GM06990 (cell line): ENCODE measurements at regions not wholly inside any gene's neighbourhood (a gene's known extent, or its start where the extent isn't known, plus 50 kb on each side); places are given as distances from the start of the nearest gene placed in this dataset.

ENCODE experiments used
- DNase-seq: peaks from one replicate; pipeline ENCODE4 v3.0.0-alpha.2; 2011; ENCODE audit not compliant: insufficient read length; ENCODE audit errors: extremely low read depth
- H3K27me3 ChIP-seq: replicated peaks from 2 replicates; pipeline ENCODE4 v1.6.0; 2011; ENCODE audit warnings: low read length; ENCODE audit not compliant: control insufficient read depth, insufficient read depth
- H3K36me3 ChIP-seq: 2 replicates; pipeline ENCODE4 v1.5.1; 2011; ENCODE audit warnings: low read length; ENCODE audit not compliant: control insufficient read depth, insufficient read depth
- H3K4me3 ChIP-seq: replicated peaks from 2 replicates; pipeline ENCODE4 v1.5.1; 2011; ENCODE audit warnings: low read depth, mild to moderate bottlenecking, control low read depth, low read length
- TF ChIP-seq, protein P1 (sequence below): IDR thresholded peaks from 2 replicates; pipeline ENCODE4 v1.5.1; 2011; ENCODE audit warnings: low read length, control low read depth, mild to moderate bottlenecking, inconsistent platforms; ENCODE audit not compliant: insufficient read depth, poor library complexity, severe bottlenecking

DNA sequence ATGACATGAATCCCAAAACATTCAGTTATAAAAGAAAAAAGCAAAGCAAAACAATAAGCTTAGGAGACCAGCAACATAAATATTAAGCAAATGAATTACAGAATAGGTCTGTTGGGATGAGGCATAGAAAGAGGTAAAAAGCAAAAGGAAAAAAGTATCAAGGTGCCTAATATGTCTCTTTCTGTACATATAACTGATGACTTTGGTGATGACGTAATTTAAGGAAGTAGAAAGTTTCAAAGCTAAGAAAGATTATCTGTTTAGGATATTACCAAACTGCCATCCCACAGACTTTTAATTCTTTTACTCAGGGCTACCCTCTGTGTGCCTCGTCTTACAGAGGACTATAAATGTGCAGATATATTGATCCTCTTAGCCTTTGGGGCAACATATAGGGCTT is 1066.5 kb downstream of the SORCS3 start:
- TF ChIP-seq, protein P1, sequence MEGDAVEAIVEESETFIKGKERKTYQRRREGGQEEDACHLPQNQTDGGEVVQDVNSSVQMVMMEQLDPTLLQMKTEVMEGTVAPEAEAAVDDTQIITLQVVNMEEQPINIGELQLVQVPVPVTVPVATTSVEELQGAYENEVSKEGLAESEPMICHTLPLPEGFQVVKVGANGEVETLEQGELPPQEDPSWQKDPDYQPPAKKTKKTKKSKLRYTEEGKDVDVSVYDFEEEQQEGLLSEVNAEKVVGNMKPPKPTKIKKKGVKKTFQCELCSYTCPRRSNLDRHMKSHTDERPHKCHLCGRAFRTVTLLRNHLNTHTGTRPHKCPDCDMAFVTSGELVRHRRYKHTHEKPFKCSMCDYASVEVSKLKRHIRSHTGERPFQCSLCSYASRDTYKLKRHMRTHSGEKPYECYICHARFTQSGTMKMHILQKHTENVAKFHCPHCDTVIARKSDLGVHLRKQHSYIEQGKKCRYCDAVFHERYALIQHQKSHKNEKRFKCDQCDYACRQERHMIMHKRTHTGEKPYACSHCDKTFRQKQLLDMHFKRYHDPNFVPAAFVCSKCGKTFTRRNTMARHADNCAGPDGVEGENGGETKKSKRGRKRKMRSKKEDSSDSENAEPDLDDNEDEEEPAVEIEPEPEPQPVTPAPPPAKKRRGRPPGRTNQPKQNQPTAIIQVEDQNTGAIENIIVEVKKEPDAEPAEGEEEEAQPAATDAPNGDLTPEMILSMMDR, result no peak
- H3K27me3 ChIP-seq, result no peaks in the 10 kb centered on the region
- H3K4me3 ChIP-seq, result no peak overlapping the region
- H3K36me3 ChIP-seq, result no peaks in the 10 kb centered on the region
- no peak for DNase-seq

DNA sequence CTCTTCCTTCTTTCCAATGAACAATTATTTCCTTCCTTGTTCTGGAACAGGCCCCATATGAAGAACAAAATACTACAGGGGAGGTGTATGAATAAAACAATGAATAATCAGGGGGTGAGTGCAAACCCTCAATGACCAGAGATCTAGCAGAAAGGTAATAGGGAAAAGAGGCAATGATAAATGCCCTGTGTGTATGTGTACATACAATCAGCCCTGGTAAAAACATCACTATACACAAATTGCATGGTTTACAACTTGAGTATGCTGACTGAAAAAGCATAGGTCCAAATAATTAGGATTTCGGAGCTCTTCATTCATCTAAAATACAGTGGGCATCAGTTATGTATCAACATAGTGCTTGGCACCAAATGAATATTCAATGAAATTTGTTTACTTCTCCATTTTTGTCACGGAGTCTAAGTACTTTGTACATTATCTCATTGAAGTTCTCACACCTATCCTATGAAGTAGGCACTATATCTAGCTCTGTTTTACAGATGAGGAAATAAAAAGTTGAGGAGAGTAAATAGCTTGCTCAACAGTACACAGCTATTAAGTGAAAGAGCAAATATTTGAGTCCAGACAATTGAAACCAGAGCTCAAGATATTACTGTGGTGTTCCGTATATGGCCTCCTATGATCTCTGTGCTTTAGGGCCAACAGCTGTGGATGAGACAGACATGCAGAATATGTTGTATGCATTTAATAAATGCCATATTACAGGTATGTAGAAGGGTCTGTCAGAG is 1065.4 kb downstream of the SORCS3 start:
- H3K4me3 ChIP-seq, result no peak overlapping the region
- no peaks in the 10 kb centered on the region for H3K27me3 ChIP-seq
- DNase-seq, result no peak
- no peaks in the 10 kb centered on the region for H3K36me3 ChIP-seq
- TF ChIP-seq, protein P1, result no peak

GRCh38 chr10:105702211-105702610 is 1061.1 kb downstream of the SORCS3 start:
- no peak for DNase-seq
- H3K27me3 ChIP-seq, result no peaks in the 10 kb centered on the region
- H3K36me3 ChIP-seq, result no peaks in the 10 kb centered on the region
- H3K4me3 ChIP-seq, result no peak overlapping the region
- TF ChIP-seq, protein P1, result no peak

DNA sequence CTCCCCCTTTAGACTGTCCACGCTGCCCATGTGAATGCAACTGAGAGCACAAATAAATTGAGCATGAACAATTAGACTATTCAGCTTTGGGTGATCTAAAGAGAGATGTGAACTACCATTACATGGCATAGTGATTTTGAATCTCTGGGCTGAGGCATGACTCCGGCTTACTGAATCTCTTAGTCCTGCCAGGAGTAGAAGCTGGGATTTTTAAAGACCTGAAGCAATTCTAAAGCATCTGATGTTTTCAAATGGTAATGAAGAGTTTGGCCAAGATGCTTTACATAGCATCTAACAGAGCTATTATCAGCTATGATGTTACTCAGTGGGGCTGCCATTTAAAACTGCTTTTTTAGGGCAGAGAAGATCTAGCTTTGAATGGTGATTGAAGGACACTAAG is 1059.1 kb downstream of the SORCS3 start:
- no peaks in the 10 kb centered on the region for H3K27me3 ChIP-seq
- TF ChIP-seq, protein P1, result no peak
- no peaks in the 10 kb centered on the region for H3K36me3 ChIP-seq
- no peak overlapping the region for H3K4me3 ChIP-seq
- DNase-seq, result no peak

GRCh38 chr10:105699504-105699903 is 1058.4 kb downstream of the SORCS3 start:
- no peak for DNase-seq
- H3K36me3 ChIP-seq, result no peaks in the 10 kb centered on the region
- no peaks in the 10 kb centered on the region for H3K27me3 ChIP-seq
- TF ChIP-seq, protein P1, result no peak
- H3K4me3 ChIP-seq, result no peak overlapping the region

DNA sequence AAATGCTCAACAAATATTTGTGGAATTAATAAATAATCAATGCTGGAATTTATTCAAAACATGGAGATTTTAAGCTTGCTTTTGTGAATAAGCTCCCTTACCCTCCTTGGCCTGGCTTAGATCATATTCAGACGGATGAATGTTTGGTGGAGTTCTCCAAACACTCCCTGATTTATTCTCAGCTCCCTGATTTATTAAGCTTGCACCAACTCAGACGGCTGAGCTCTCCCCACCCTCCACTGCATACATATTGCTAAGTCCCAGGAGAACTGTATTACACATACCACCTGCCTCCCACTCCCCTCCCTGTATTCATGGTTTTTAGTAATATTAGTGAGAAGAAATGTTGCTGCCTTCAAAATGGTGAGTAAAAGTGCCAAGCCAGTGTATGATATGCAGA is 1057.5 kb downstream of the SORCS3 start:
- Histone ChIP-seq H3K27me3 (no peaks in the 10 kb centered on the region), H3K4me3 (no peak overlapping the region), H3K36me3 (no peaks in the 10 kb centered on the region)
- DNase-seq, result no peak
- TF ChIP-seq, protein P1, result no peak
